ENCODE measurements at regions not wholly inside any gene's neighbourhood (a gene's known extent, or its start where the extent isn't known, plus 50 kb on each side); places are given as distances from the start of the nearest gene placed in this dataset.

- no peak overlapping the region for H3K4me3 ChIP-seq (ENCODE audit: low read depth, low read length)
- DNase-seq (ENCODE audit: low read depth): no peak
- no peak for TF ChIP-seq CTCF (IDR thresholded peaks at IDR 0.05; ENCODE audit: insufficient read depth, low read depth, low read length, missing control alignments)
Observed at GRCh38 chr6:146887447-146888077, 288.8 kb downstream of the ADGB start.

DNA sequence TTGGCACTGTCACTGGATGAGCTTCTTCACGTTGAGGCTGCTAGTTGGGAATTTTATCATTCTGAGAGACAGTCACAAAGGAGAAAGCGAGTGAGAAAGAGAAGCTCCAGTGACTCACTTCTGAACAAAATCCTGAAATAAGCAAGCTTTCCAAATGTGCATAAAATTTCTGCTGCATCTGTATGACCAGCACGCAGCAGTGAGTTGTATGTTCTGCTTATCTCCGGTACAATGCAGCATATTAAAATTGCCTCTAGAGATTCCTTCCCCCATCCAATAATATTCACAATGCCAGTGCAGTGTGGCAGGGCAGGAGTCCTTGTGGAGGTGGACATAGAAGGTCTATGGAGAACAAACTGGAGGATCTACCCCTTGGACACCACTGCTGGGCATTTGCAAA is 290.5 kb downstream of the ADGB start:
- no peak for TF ChIP-seq CTCF (IDR thresholded peaks at IDR 0.05; ENCODE audit: insufficient read depth, low read depth, low read length, missing control alignments)
- H3K4me3 ChIP-seq (ENCODE audit: low read depth, low read length): no peak overlapping the region
- no peak for DNase-seq (ENCODE audit: low read depth)

GRCh38 chr6:146890172-146890571 is 291.4 kb downstream of the ADGB start:
- no peak overlapping the region for H3K4me3 ChIP-seq (ENCODE audit: low read depth, low read length)
- TF ChIP-seq CTCF (IDR thresholded peaks at IDR 0.05; ENCODE audit: insufficient read depth, low read depth, low read length, missing control alignments): no peak
- DNase-seq (ENCODE audit: low read depth): no peak

DNA sequence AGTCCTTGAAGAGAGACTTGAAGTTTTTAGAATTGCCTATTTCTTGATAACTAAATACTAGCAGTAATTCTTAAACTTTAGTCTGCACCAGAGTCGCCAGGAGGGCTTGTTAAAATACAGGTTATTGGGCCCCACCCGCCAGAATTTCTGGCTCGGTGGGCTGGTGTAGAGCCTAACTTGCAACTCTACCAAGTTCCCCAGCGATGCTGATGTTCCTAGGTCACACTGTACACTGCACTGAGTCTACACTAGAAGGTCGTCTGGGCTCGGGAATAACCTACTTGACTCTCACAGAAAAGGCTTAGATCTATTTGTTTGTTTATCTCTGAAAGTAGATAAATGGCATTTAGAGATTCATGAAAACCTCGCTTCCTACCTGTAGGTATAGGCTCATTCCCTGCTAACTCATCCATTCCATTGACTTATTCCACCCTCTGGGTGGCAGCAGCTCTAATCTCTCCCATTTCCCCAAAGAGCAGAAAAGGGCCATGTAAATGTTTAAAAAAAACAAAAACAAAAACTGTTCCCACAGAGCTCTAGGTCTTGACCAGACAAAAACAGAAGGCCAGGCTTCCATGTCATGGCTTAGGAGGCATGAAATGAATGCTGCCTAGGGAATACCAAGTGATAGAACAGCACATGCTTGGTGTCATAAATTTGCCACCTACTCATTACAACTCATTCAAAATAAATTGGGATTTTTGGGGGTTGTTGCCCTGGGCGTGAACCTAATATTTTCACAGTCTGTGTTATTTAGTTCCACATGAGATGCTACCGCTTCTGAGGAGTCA is 292.1 kb downstream of the ADGB start:
- TF ChIP-seq CTCF (IDR thresholded peaks at IDR 0.05; ENCODE audit: insufficient read depth, low read depth, low read length, missing control alignments): no peak
- no peak for DNase-seq (ENCODE audit: low read depth)
- no peak overlapping the region for H3K4me3 ChIP-seq (ENCODE audit: low read depth, low read length)

DNA sequence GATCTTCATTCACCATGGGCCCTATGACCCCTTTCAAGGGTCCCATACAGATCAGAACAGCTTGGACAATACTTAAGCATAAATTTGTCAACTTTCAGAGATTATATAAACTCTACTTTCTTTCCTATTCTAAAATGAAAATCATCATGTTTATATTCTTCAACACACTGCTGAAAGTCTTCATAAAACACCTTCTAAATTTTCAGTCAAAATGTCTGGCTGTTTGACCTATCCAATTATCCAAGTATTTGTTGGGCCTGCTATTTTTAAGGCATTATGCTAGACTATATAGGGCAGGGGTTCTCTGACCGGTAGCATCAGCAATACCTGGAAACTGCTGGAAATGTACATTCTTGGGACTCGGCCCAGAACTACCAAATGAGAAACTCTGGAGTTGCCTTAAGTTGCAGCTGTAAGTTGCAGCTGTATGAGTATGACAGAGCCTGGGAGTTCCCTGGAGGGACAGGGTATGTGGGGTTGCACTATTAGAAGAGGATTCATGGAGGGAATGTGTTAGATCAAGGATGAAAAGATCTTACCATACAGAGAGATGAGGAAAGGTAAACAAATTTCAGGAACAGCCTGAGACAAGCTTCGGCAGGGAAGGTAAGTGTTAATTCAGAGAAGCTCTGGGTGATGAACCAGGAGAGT is 293.0 kb downstream of the ADGB start:
- no peak for DNase-seq (ENCODE audit: low read depth)
- no peak overlapping the region for H3K4me3 ChIP-seq (ENCODE audit: low read depth, low read length)
- TF ChIP-seq CTCF (IDR thresholded peaks at IDR 0.05; ENCODE audit: insufficient read depth, low read depth, low read length, missing control alignments): no peak

GRCh38 chr6:146892283-146892612 is 293.5 kb downstream of the ADGB start:
- DNase-seq (ENCODE audit: low read depth): no peak
- no peak overlapping the region for H3K4me3 ChIP-seq (ENCODE audit: low read depth, low read length)
- TF ChIP-seq CTCF (IDR thresholded peaks at IDR 0.05; ENCODE audit: insufficient read depth, low read depth, low read length, missing control alignments): no peak

Measured in GM12865 (cell line).